Adrenal gland (tissue), 9 donors: ENCODE measurements at regions not wholly inside any gene's neighbourhood (a gene's known extent, or its start where the extent isn't known, plus 50 kb on each side); places are given as distances from the start of the nearest gene placed in this dataset.

Experiments
- DNase-seq, 7 donors: peaks; one replicate each; pipeline ENCODE4 v3.0.0-alpha.2; 2019 to 2020
- H3K27ac ChIP-seq, 5 donors: fragments of 200-600 bp; sonication (generic) in 4 of 5; 1 replicate in 3 of 5; 2 replicates in 2 of 5; pipeline versions ENCODE4 v1.5.1 to v1.8.0; 2016 to 2020; ENCODE audit warnings: mild to moderate bottlenecking in 1 of 5
- H3K27me3 ChIP-seq: fragments of 200-600 bp; 2 replicates; pipeline ENCODE4 v1.8.0; 2021
- H3K36me3 ChIP-seq, 2 donors: fragments of 200-600 bp; replicated peaks in 1 of 2; 1 replicate in 1 of 2; 2 replicates in 1 of 2; pipeline versions ENCODE4 v1.5.1 to v1.8.0; 2018 to 2022
- H3K4me1 ChIP-seq, 2 donors: fragments of 200-600 bp; replicated peaks in 1 of 2; 1 replicate in 1 of 2; 2 replicates in 1 of 2; pipeline versions ENCODE4 v1.5.1 to v1.8.0; 2018 to 2021
- H3K4me3 ChIP-seq, 4 donors: fragments of 200-600 bp; sonication (generic) in 3 of 4; one replicate each; pipeline ENCODE4 v1.5.1; 2016 to 2018
- H3K9me3 ChIP-seq, 3 donors: fragments of 200-600 bp; sonication (generic) in 1 of 3; replicated peaks in 1 of 3; 1 replicate in 2 of 3; 2 replicates in 1 of 3; pipeline versions ENCODE4 v1.5.1 to v1.8.0; 2016 to 2021
- CTCF ChIP-seq, 6 experiments: fragments of 450-650 bp in 4 of 6; fragments of 200-600 bp in 2 of 6; sonication (generic) in 1 of 6; IDR thresholded peaks; 1 replicate in 5 of 6; 2 replicates in 1 of 6; pipeline versions ENCODE4 v1.5.1 to v1.8.0; 2016 to 2021; ENCODE audit warnings: antibody characterized with exemption in 6 of 6, mild to moderate bottlenecking in 2 of 6, moderate library complexity in 1 of 6
- POLR2A ChIP-seq, 2 donors: fragments of 450-650 bp; IDR thresholded peaks; one replicate each; pipeline ENCODE4 v1.6.1; 2017; ENCODE audit warnings: antibody characterized with exemption in 2 of 2, mild to moderate bottlenecking in 2 of 2, moderate library complexity in 1 of 2
- WGBS, 4 donors: extraction: QIAGEN DNeasy Blood & Tissue Kit in 2 of 4; methylation state at CpG; one replicate each; pipeline versions ENCODE4 v1.1.5 to v1.1.7; 2013 to 2017; 5-methylcytosine and 5-hydroxymethylcytosine counted together
- intact Hi-C, 2 donors: fragments of 100-400 bp; cut with DNase I; formaldehyde crosslinking; loops; one replicate each; pipeline versions ENCODE4 v1.14.1 to v1.15.0; 2022 to 2023
- donor health status: healthy with polysubstance abuse.
- donor health status: Bipolar disorder and iron deficiency.
- donor health status: DM: yes; HTN: yes; CAD: no.
- donor health status: DM: no; HTN: no; CAD: no.
- donor health status: DM: no; HTN: no; CAD: no.

- Histone ChIP-seq H3K27ac (no peak overlapping the region), H3K9me3 (no peaks in the 10 kb centered on the region), H3K36me3 (no peaks in the 10 kb centered on the region), H3K27me3 (no peaks in the 10 kb centered on the region), H3K4me1 (no peaks in the 10 kb centered on the region), H3K4me3 (no peak overlapping the region)
- no peak for DNase-seq
- WGBS, 4 donors: 42 to 63% (median 46%) methylated on average over 2 of the region's 2 CpGs
- intact Hi-C loops: no loop called here
- TF ChIP-seq CTCF (IDR thresholded peaks at IDR 0.05): no peak
- TF ChIP-seq POLR2A (IDR thresholded peaks at IDR 0.05): no peak
Observed at GRCh38 chr17:70499067-70499786, 329.9 kb downstream of the KCNJ2 start.

- no peaks in the 10 kb centered on the region for H3K36me3 ChIP-seq
- H3K4me3 ChIP-seq: no peak overlapping the region
- WGBS, 4 donors: 70 to 87% (median 83%) methylated on average over 3 of the region's 3 CpGs
- no peaks in the 10 kb centered on the region for H3K4me1 ChIP-seq
- intact Hi-C loops: no loop called here
- H3K27me3 ChIP-seq: no peaks in the 10 kb centered on the region
- TF ChIP-seq CTCF (IDR thresholded peaks at IDR 0.05) (no peak), POLR2A (IDR thresholded peaks at IDR 0.05) (no peak)
- no peak for DNase-seq
- no peaks in the 10 kb centered on the region for H3K9me3 ChIP-seq
- H3K27ac ChIP-seq: no peak overlapping the region
Observed at GRCh38 chr17:70503449-70503848, 334.1 kb downstream of the KCNJ2 start.

GRCh38 chr17:70510288-70510687 lies 341.0 kb downstream of the KCNJ2 start:
- Histone ChIP-seq H3K27ac (no peak overlapping the region), H3K27me3 (no peaks in the 10 kb centered on the region), H3K4me3 (no peak overlapping the region), H3K36me3 (no peaks in the 10 kb centered on the region), H3K9me3 (no peaks in the 10 kb centered on the region), H3K4me1 (no peaks in the 10 kb centered on the region)
- 76 to 79% (median 78%) methylated on average over 2 of the region's 2 CpGs for WGBS, 4 donors
- intact Hi-C loops: no loop called here
- TF ChIP-seq POLR2A (IDR thresholded peaks at IDR 0.05): no peak
- no peak for DNase-seq

GRCh38 chr17:70517816-70518215 lies 348.5 kb downstream of the KCNJ2 start:
- H3K4me1 ChIP-seq: no peaks in the 10 kb centered on the region
- H3K9me3 ChIP-seq: no peaks in the 10 kb centered on the region
- intact Hi-C loops: no loop called here
- no peaks in the 10 kb centered on the region for H3K27me3 ChIP-seq
- no peak for TF ChIP-seq CTCF (IDR thresholded peaks at IDR 0.05)
- no peak for TF ChIP-seq POLR2A (IDR thresholded peaks at IDR 0.05)
- H3K27ac ChIP-seq: no peak overlapping the region
- H3K36me3 ChIP-seq: no peaks in the 10 kb centered on the region
- no peak for DNase-seq
- H3K4me3 ChIP-seq: no peak overlapping the region

- H3K27me3 ChIP-seq: no peaks in the 10 kb centered on the region
- no peak for DNase-seq
- intact Hi-C loops: no loop called here
- H3K4me1 ChIP-seq: no peaks in the 10 kb centered on the region
- no peaks in the 10 kb centered on the region for H3K9me3 ChIP-seq
- no peak overlapping the region for H3K4me3 ChIP-seq
- no peaks in the 10 kb centered on the region for H3K36me3 ChIP-seq
- TF ChIP-seq POLR2A (IDR thresholded peaks at IDR 0.05) (no peak), CTCF (IDR thresholded peaks at IDR 0.05) (no peak)
- WGBS, 4 donors: 79 to 88% (median 87%) methylated on average over 3 of the region's 3 CpGs
- H3K27ac ChIP-seq: no peak overlapping the region
Observed at GRCh38 chr17:70519300-70519699, 350.0 kb downstream of the KCNJ2 start.
